Ecto neural progenitor cell (in vitro differentiated cells): ENCODE measurements at regions not wholly inside any gene's neighbourhood (a gene's known extent, or its start where the extent isn't known, plus 50 kb on each side); places are given as distances from the start of the nearest gene placed in this dataset.
"Not testable (repeated sequence)": the region's sequence is repeated elsewhere in the genome, so short reads cannot be mapped to it uniquely, and the experiment has no call there.

Source experiments
- DNase-seq: peaks from one replicate; pipeline ENCODE4 v3.0.0-alpha.2; 2018; ENCODE audit warnings: low spot score

DNA sequence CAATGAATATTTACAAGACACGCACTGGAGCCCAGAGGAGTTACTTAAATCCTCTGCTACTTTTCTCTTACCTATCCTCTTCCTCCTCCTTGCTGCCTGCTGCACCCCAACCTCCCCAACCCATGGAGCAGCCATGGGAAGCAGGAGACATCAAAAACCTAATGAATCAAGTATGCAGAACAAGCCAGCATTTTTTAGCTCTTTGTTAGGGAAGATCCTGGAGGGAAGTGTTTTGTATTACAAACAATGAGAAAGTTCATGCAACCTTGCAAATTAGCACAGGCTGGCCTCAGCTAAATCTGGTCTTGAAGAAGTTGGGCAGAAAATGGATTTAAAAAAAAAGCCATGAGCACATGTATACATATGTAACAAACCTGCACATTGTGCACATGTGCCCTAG, 498.8 kb downstream of the KIF4B start:
- no peak for DNase-seq

DNA sequence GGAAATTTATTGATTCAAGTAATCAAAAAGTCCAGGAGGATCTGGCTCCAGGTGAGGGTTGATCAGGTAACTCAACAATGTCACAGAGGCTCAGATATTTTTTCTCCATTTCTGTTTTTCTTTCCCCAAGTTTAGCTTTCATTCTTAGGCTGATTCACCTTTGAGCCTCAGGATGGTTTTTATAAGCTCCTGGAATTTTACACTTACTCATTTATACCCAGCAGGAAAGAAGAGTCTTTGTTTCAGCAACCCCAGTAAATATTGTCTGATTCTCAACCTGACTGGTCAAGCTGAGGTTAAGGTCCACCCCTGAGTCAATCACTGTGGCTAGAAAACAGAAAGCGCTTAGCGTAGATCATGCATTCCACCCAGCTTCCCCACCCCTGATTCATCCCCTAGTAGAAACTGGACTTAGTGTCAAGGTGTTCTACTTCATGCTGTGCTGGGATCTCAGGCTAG, 500.6 kb downstream of the KIF4B start:
- DNase-seq, result no peak

DNA sequence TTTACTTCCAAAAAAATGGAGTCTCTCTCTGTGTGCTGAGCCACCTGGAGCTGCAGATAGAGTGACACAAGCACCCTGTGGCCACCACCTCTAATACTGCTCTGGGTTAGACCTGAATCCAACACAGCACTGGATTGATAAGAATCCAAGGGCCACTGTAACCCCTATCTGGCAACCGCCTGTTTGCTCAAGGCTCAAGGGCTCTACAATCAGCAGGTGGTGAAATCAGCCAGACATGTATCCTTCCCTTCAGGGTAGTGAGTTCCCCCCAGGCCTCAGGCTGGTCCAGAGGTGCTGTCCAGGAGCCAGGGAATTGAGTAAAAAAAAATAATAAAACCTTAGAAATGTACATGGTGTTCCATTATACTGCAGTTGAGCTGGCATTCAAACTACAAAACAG, 509.0 kb downstream of the KIF4B start:
- no peak for DNase-seq

DNA sequence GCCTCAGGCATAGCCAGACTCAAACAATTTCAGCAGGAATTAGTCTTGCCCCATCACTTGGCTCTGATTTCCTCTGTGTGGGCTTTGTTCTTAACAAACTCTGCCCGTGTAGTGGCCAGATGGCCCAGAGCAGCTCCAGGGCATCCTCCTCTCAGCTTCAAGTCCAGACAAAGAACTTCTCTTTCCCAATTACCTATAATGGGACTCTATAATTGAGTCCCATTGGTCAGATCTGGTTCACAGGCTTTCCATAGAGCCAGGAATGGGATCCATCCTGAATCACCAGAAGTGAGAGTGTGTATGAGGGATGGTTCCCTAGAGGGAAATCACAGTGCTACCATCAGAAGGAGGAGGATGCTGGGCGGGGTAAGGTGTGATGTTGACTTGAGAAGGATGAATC, 515.8 kb downstream of the KIF4B start:
- no peak for DNase-seq

DNA sequence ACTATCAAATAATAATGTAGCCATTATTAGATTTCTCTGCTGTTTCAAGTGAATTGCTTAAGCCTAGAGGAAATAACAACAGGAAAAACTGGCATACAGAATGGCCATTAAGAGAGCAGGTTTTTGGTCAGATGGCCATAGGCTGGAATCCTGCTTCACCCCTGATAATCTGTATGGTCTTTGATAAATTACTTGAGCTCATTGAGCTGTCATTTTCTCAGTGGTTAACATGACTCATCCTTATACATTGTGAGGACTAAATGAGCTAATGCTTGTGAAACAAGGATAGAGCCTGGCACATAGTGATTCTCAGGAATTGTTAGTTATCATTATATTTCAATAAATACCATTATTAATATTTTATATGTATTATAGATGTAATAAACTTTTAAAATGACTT, 516.5 kb downstream of the KIF4B start:
- no peak for DNase-seq

DNA sequence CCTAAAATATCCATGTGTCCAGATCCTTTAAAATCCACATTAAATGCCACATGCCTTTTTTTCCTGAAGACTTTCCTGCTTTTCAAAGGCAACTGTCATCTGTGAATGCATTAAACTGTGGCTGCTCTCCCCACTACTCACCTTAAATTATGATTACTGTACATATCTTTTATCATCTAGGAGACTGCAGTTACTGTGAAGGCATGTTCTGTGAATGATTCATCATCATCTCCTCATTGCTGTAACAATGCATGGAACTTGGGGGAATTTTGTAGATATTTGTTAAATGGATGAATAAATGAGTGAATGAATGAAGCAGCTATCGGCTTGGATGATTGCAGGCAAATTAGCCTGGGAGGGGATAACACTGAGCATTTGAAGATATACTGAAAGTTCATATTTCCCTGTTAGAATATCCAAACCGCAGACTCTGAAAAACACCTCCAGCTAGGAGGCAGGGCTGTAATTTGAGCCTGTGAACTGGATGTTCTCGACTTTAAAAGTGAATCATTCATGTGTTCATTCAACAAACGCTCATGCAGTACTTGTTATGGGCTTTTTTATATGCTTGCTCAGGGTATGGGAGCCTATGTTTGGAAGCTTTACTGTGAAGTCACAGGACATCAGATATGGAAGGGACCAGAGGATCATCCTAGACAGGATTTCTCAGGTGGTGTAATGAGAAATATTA, 519.2 kb downstream of the KIF4B start:
- DNase-seq, result no peak

DNA sequence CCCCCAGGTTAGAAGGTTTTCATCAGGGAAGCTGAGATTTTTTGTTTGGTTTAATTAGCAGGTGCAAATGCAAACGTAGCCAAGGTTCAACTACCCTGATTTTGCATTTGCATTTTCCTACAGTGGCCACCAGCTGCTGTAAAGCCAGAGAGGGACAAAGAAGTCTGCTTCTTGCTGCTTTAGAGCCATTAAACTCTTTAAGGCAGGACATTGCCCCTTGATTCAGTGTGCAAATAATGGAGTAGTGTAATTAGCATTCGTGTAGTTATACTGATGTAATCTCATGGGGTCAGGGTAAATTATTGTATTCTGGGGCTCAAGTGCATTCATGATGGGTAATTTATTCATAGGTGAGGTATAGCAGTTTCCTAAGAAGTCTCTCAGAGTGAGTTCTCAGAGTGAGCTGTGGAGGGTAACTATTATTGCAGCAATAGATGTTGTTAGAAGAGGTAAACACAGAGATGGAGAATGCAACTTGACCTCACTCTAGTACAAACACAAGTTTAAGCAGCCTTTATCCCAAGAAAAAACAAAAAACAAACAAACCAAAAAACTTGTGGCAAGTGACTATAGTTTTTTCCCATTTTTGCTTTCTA, 526.5 kb downstream of the KIF4B start:
- DNase-seq, result no peak

DNA sequence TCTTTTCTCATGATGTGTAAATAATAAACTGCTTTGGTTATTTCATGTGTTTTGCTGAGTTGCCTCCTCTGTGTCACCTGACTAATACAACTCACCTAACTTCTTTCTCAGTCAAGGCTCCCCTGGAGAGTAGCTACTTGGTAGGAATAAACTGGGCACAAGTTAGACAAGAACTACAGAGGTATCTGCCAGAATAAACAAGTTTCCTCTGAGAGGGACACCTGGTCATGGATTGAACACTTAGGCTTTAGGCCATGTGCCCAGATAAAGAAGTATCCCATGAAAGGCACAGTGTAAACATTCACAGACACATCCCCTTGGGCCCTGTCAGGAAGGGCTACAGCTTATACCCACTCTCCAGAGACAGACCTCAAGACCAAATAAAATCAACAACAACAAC, 532.5 kb downstream of the KIF4B start:
- no peak for DNase-seq

DNA sequence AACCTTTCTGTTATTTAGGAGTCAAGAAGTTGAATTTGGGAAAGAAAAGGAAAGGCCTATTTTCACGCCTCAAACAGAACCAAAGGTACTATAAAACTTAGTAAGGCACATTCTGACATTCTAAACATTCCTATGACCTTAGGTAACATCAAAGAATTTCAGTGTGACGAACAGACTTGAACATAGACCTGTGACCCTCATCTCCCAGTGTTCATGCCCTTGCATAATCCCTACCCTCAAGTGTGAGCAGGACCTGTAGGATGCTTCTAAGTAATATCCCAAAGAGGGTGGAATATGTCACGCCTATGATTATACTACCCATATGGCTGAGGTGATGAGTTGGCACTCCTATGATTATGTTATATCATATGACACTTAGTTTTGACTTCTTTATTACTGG, 540.9 kb downstream of the KIF4B start:
- DNase-seq, result no peak

DNA sequence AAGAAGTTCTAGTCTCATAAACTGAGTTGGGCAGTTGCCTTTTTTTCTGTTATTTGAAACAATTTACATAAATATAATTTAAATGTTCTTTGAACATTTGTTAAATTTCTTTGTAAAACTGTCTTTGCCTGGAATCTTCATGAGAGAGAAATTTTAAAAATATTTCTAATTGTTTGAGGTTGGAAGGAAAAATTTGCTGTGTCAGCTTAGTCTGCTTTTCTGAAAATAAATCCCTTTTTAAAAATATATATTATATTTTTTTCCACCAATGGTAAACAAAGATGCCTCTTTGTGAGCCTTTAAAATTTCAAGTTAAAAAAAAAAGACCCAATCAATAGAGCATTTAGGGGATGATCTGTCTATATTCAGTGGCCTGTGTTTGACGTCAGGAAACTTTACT, 542.7 kb downstream of the KIF4B start:
- no peak for DNase-seq

DNA sequence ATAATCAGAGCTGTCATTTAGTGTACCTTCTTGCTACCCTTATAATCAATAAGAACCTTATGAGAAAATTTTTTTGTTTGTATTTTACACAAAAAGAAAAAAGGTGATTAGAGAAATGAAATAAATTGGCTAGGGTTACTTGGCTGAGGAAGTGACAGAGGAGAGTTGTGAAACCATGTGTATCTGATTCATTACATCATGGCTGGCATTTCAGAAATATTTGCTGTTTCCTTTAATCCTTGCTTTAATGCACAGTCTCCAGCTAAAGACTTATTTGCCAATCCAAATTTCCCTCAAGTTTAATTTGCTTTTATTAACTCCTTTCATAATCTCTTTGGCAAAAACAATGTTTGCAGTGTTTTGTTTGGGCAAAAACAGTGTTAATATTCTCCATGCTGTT, 543.1 kb downstream of the KIF4B start:
- DNase-seq, result no peak

DNA sequence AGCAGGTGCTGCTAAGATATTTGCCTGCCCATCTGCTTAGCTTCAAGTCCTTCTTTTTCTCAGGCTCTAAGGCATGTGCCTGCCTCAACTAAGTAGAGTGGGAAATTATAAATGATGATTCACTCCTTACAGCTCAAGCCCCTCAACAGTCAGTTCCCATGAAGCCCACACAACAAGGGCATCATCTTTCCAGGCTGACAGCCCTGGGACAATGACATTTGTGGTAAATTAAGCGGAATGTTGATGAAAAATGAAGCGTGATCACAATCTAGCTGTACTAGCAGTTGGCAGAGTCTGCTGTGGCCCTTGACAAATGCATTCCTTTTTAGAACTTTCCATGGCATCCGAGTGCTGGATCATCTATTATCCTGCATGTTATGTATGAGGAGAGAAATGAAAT, 548.6 kb downstream of the KIF4B start:
- no peak for DNase-seq

DNA sequence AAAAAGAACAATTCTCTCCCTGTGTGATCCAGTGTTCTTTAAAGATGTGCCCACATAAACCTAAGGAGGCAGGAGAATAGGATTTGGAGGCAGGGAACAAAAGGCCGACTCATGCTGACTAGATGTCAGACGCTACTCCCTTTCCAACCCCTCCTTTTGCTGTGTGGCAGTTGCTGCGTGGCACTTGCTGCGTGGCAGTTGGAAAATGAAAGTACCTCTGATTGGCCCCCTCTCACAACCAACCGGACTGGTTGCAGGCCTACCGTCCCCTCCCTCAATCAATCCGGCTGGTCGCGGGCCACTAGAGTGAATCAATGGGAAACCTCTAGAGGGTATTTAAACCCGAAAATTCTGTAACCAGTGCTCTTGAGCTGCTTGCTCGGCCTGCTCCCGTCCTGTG, 551.0 kb downstream of the KIF4B start:
- DNase-seq, result no peak

DNA sequence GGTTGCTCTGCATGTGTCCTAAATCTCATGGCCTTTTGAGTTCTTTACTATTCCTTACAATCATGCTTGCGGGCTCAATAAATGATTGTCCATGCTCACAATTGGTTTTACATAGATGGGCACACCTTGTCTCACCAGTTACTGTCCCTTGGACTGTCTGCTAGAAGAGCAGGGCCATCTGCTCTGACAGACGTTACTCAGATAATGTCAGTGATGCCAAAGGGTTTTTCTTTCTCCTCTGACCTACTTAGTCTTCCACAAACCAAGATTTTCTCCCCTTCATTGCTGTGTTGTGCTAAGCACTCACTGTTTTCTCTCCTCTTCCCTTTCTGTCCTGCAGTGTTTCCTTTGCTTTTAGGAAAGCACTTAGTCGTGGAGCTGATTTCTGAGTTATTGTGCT, 562.3 kb downstream of the KIF4B start:
- no peak for DNase-seq

DNA sequence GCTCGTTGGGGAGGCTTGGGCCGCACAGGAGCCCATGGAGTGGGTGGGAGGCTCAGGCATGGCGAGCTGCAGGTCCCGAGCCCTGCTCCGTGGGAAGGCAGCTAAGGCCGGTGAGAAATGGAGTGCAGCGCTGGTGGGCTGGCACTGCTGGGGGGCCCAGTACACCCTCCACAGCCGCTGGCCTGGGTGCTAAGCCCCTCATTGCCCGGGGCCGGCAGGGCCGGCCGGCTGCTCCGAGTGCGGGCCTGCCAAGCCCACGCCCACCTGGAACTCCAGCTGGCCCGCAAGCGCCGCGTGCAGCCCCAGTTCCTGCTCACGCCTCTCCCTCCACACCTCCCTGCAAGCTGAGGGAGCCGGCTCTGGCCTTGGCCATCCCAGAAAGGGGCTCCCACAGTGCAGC, 573.3 kb downstream of the KIF4B start:
- DNase-seq, result not testable (repeated sequence)

DNA sequence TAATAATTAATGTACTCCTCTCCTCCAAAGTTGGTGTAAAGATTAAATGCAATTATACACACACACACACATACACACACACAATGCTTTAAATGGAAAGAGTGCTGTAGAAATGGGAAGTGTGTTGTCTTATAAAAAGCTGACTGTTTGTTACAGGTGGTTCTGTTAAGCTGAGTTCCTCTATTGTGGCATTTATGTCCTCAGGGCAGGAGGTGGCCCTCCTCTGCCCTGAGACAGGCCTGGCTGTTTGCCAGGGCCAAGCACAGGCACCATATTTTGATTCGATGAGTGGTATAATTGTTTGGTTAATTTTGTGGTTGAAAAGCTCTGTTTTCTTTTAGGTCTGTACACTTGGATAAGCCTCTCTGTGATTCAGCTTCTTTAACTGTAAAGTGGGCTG, 573.9 kb downstream of the KIF4B start:
- no peak for DNase-seq

DNA sequence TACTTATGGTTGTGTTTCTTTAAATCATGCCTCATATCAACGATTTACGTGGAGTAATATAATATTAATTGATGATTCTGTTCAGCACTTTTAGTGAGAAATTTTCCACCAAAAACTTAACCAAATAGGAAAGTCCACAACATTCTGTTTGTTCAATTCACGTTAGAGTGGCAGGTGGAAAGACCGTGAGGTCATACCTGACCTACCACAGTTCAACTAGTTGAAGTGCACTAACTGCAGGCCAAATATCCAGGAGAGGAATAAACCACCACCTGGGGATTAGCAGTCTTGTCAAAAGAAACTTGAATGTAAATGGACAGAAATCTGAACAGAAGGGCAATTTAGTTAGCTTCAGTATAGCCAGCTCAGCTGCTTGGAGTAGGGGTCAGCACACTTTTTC, 577.7 kb downstream of the KIF4B start:
- DNase-seq, result no peak

DNA sequence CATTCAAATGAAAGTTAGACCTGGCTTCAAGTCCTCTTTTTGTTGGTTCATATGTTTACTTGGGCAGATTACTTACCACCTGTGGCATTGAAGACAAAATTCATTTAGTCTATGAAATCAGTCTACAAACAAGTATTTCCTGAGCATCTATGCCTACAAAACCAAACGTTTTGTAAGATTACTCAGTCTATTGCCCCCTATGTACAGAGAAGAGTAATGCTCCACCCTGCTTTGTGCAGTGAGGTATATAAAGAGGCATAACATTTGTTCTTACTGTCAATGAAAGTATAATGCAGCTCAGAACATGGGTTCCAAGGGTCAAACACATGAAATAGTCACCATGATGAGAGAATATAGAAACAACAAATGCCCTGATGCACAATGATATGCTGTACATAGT, 580.7 kb downstream of the KIF4B start:
- DNase-seq, result no peak

DNA sequence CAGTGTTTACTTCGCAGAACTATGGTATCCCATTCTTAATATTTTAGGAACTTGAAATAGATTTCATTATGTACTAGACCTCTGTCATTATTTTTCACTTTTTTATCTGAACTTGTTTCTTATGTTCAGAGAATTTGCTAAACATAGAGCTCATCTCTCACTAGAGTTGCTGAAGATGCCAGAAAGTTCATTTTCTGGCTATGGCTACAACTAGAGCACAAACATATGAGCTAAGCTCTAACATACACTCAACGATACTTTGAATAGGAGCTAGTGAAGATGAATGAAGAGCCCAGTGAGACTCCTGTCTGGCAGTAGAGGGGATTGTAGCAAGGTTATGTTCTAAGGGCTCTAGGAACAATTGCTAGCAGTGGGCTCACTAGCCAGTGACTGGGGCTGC, 582.2 kb downstream of the KIF4B start:
- no peak for DNase-seq

DNA sequence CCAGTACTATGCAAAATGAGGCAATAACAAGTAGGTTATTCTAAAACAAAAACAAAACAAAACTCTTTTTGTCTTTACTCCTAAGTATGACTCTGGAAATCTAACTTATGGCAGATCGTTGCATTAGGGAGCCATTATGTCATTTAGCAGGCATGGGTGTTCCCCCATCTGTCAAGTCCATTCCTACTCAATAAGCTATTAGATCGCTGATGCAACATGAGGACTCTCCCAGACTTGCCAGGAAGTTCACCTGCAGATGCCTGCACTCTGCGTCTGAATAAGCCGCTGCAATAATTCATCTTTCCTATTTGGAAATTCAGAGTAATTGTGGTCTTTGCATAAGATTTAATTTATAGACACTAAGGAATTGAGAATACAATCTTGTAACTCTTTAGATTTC, 585.0 kb downstream of the KIF4B start:
- no peak for DNase-seq

DNA sequence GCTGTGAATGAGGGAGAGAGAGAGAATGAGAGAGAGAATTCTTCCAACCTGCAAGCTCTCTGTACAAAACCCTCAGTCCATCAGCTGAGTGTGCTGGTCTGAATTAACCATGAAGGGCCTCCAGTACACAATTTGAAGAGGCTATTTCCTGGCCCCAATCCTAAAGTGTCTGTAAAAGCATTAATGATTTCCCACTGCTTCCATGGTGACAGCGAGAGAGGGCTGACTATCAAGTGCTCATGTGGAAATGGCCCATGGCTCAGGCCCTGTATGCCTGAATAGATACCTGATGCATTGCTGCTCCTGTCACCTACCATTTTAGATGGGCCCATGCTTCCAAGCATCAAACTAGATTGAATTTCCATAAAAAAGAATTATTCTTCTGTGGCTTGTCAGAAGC, 592.4 kb downstream of the KIF4B start:
- no peak for DNase-seq

DNA sequence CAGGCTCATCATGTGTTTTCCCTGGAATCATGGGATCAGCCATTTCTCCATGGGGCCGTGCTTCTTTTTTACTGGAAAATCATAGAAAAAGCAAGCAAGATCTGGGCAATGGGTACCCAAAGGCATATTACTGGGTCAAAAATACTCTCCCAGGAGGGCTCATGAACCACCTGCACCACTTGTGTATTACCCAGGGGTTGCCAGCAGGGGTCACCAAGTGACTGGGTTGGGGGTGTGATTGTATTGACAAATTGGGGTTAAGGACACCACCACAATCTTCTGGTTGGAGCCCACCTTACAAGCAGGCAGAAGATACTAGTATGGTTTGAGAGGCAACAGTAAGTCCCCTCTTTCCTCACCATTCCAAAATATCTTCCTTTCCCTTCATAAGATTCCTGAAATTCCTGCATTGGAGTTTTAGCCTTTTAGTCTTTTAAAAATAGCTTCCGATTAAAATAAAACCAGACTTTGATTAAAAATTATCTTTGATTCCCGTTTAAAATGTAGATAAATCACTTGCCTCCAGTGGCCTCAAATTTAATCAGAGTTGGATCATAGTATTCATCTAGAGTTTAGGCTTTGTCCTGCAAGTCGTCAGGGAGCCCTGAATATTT, 603.3 kb downstream of the KIF4B start:
- peak; percentile 68 for DNase-seq

DNA sequence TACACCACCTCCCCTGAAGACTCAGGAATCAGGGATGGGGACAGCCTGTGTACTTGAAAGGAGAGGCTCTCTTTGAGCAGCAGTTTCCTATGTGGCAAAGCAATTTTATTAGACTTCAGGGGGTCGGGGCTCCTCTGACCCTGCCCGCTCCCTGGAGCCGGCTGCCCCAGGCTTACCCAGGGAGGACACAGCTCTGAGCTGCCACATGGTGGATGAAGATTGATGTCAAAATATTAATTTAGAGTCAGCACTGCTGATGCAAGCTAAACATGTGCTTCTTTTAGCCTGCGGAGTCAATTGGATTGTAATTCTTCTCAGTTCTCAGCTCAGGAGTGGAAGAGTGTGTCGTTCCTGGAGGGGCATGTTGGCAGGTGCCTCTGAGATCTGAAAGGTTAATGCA, 606.1 kb downstream of the KIF4B start:
- no peak for DNase-seq
